DOHH2 (cell line): ENCODE measurements at regions not wholly inside any gene's neighbourhood (a gene's known extent, or its start where the extent isn't known, plus 50 kb on each side); places are given as distances from the start of the nearest gene placed in this dataset.

Source experiments
- H3F3A ChIP-seq: fragments of 200-600 bp; sonication (generic), shearing (Covaris generic); 2 replicates; pipeline ENCODE4 v1.6.0; 2016; ENCODE audit warnings: antibody characterized with exemption, mild to moderate bottlenecking; ENCODE audit not compliant: control insufficient read depth, insufficient read depth
- H3K27ac ChIP-seq: fragments of 200-600 bp; sonication (generic); 2 replicates; pipeline ENCODE4 v1.5.1; 2014; ENCODE audit warnings: low read depth, mild to moderate bottlenecking, low read length, moderate library complexity
- H3K27me3 ChIP-seq: fragments of 200-600 bp; sonication (generic); 2 replicates; pipeline ENCODE4 v1.6.1; 2014; ENCODE audit warnings: mild to moderate bottlenecking, low read length, mixed read lengths; ENCODE audit not compliant: control insufficient read depth
- H3K36me3 ChIP-seq: fragments of 200-600 bp; sonication (generic); 2 replicates; pipeline ENCODE4 v1.6.1; 2014; ENCODE audit warnings: mild to moderate bottlenecking, low read length, moderate library complexity, mixed read lengths; ENCODE audit not compliant: control insufficient read depth
- H3K4me1 ChIP-seq: fragments of 200-600 bp; sonication (generic); 2 replicates; pipeline ENCODE4 v1.6.1; 2014; ENCODE audit warnings: mild to moderate bottlenecking, low read length, mixed read lengths; ENCODE audit not compliant: control insufficient read depth
- H3K4me2 ChIP-seq: fragments of 200-600 bp; sonication (generic); 2 replicates; pipeline ENCODE4 v1.6.0; 2014; ENCODE audit warnings: mild to moderate bottlenecking, low read length, moderate library complexity
- H3K4me3 ChIP-seq: fragments of 200-600 bp; sonication (generic); 2 replicates; pipeline ENCODE4 v1.5.1; 2014; ENCODE audit warnings: mild to moderate bottlenecking, low read length, mixed read lengths
- H3K79me2 ChIP-seq: fragments of 200-600 bp; sonication (generic); 2 replicates; pipeline ENCODE4 v1.6.1; 2014; ENCODE audit warnings: mild to moderate bottlenecking, low read length, mixed read lengths; ENCODE audit not compliant: control insufficient read depth
- H3K9me2 ChIP-seq: fragments of 200-600 bp; sonication (generic); replicated peaks from 2 replicates; pipeline ENCODE4 v1.6.1; 2014; ENCODE audit warnings: mild to moderate bottlenecking, low read length, mixed read lengths; ENCODE audit not compliant: control insufficient read depth
- H3K9me3 ChIP-seq: fragments of 200-600 bp; sonication (generic); 2 replicates; pipeline ENCODE4 v1.6.1; 2014; ENCODE audit warnings: antibody characterized with exemption, low read length, mixed read lengths; ENCODE audit not compliant: control insufficient read depth, insufficient read depth
- H4K20me1 ChIP-seq: fragments of 200-600 bp; sonication (generic); 2 replicates; pipeline ENCODE4 v1.6.0; 2014; ENCODE audit warnings: low read depth, mild to moderate bottlenecking, antibody characterized with exemption, low read length, moderate library complexity; ENCODE audit not compliant: control insufficient read depth, insufficient read depth
- CTCF ChIP-seq: fragments of 200-600 bp; sonication (generic); IDR thresholded peaks from one replicate; pipeline ENCODE4 v1.5.1; 2014; ENCODE audit warnings: antibody characterized with exemption, mild to moderate bottlenecking, low read depth, low read length; ENCODE audit not compliant: poor library complexity, severe bottlenecking
- EZH2phosphoT487 ChIP-seq: fragments of 200-600 bp; sonication (generic); IDR thresholded peaks from 2 replicates; pipeline ENCODE4 v1.6.1; 2017; ENCODE audit warnings: borderline replicate concordance, mild to moderate bottlenecking, antibody characterized with exemption, low read length, moderate library complexity, mixed read lengths

- no peaks in the 10 kb centered on the region for H3K36me3 ChIP-seq
- no peaks in the 10 kb centered on the region for H4K20me1 ChIP-seq
- no peak overlapping the region for H3K4me2 ChIP-seq
- H3K4me3 ChIP-seq: no peak overlapping the region
- no peaks in the 10 kb centered on the region for H3K79me2 ChIP-seq
- no peaks in the 10 kb centered on the region for H3K4me1 ChIP-seq
- H3K27ac ChIP-seq: no peak overlapping the region
- no peak for TF ChIP-seq CTCF
- TF ChIP-seq EZH2phosphoT487: no peak
- no peaks in the 10 kb centered on the region for H3F3A ChIP-seq
- no peaks in the 10 kb centered on the region for H3K9me3 ChIP-seq
- no peaks in the 10 kb centered on the region for H3K27me3 ChIP-seq
- no peaks in the 10 kb centered on the region for H3K9me2 ChIP-seq
Measured at GRCh38 chr3:89908711-89909213, 801.3 kb downstream of the EPHA3 start.

GRCh38 chr3:89912031-89912430, 804.6 kb downstream of the EPHA3 start:
- no peak overlapping the region for H3K4me2 ChIP-seq
- H3K9me2 ChIP-seq: no peaks in the 10 kb centered on the region
- H3K4me1 ChIP-seq: no peaks in the 10 kb centered on the region
- H3F3A ChIP-seq: no peaks in the 10 kb centered on the region
- no peak overlapping the region for H3K27ac ChIP-seq
- no peaks in the 10 kb centered on the region for H3K27me3 ChIP-seq
- no peaks in the 10 kb centered on the region for H4K20me1 ChIP-seq
- no peaks in the 10 kb centered on the region for H3K9me3 ChIP-seq
- TF ChIP-seq CTCF (no peak), EZH2phosphoT487 (no peak)
- H3K4me3 ChIP-seq: no peak overlapping the region
- no peaks in the 10 kb centered on the region for H3K79me2 ChIP-seq
- H3K36me3 ChIP-seq: no peaks in the 10 kb centered on the region

GRCh38 chr3:89923921-89924610, 816.6 kb downstream of the EPHA3 start:
- Histone ChIP-seq H3K36me3 (no peaks in the 10 kb centered on the region), H4K20me1 (no peaks in the 10 kb centered on the region), H3K27ac (no peak overlapping the region), H3K9me2 (no peaks in the 10 kb centered on the region), H3K4me1 (no peaks in the 10 kb centered on the region), H3K27me3 (no peaks in the 10 kb centered on the region), H3F3A (no peaks in the 10 kb centered on the region), H3K4me2 (no peak overlapping the region), H3K4me3 (no peak overlapping the region), H3K79me2 (no peaks in the 10 kb centered on the region), H3K9me3 (no peaks in the 10 kb centered on the region)
- TF ChIP-seq CTCF (no peak), EZH2phosphoT487 (no peak)
